Activated T-cell treated with anti-CD3 and anti-CD28 coated beads for 24 hours (primary cell): ENCODE measurements at regions not wholly inside any gene's neighbourhood (a gene's known extent, or its start where the extent isn't known, plus 50 kb on each side); places are given as distances from the start of the nearest gene placed in this dataset.

Experiments
- DNase-seq: peaks from one replicate; pipeline ENCODE4 v3.0.0-alpha.2; 2020; ENCODE audit warnings: low read depth

DNA sequence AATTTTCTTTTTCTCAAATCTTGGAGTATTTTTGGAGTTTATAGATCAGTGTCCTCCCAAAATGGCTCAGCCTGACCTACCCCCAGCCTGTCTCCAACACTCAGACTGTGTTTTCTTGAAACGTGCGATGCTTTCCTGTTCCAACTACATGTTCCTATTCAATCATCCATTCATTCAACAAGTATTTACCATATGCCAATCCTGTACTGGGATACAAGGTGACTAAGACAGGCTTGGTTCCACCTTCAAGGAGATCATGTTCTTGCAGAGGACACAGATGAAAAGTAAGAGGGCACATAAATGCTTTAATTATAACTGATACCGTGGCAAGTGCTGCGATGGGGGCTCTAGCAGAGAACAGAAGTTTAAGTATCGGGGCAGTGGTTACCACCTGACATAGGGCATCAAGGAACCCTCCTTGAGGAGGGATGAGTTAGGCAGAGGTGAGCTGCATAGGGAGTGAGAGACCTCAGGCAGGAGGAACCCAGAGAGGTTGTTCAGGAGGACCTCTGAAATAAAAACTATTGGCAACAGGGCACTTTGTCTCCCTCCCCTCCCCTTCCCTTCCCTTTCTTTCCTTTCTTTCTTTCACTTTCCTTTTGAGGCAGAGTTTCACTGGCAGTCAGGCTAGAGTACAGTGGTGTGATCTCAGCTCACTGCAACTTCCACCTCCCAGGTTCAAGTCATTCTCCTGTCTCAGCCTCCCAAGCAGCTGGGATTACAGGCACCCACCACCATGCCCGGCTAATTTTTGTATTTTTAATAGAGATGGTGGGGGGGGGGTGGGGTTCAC, 469.0 kb downstream of the EPHA4 start:
- no peak for DNase-seq

DNA sequence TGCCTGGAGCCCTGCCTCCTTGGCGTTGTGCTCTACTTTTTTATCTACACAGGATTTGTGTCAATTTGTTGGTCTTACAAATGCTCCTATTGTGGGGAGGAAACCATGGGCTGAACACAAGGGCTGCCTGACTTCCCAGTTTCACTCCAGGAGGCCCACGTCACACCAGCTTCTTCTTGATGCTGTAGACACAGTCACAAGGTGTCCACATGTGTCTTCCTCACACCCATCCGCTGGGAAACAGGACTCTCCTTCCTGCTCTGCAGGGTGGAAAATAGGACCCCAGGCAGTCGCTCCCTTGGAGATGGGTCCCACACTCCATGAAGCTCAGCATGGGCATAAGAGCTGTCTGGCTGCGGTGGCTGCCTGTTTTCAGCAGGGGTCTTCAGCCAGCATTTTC, 468.2 kb downstream of the EPHA4 start:
- no peak for DNase-seq

DNA sequence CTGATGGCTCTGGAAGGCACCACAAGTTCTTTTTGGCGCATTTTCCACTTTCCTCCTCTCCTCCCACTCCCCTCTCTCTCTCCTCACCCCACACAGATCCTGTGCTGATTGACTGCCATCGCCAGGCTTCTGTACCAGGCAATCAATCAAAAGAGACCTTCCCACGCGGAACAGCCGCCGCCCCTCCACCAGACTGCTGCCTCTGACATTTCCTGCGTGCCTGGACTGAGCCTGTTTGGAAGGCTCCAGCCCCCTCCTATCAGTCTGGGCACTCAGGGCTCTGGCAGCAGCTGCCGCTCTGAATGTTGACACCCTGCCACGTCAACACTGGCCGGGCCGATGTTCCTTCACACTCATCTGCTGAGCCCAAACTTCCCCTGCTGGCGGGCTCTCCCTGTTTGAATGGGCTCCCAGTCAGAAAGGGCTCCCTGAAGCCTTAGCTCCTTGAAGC, 467.7 kb downstream of the EPHA4 start:
- no peak for DNase-seq

DNA sequence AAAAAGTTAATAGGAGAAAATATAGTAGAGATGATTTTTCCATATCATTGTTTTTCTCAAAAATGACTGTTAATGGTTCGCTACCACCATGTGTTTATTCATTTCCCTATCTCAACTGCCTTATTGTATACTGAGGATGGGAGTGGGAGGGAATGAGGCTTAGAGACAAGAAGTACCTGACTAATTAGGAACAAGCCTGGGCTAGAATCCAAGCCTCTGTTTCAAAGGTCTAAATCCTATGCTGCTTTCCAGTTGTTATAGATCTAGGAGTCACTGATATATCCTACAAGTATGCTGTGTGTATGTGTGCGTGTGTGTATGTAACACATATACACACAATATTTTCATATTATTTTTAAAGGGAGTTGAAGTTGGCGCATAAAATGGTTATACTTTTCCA, 465.9 kb downstream of the EPHA4 start:
- DNase-seq, result no peak

DNA sequence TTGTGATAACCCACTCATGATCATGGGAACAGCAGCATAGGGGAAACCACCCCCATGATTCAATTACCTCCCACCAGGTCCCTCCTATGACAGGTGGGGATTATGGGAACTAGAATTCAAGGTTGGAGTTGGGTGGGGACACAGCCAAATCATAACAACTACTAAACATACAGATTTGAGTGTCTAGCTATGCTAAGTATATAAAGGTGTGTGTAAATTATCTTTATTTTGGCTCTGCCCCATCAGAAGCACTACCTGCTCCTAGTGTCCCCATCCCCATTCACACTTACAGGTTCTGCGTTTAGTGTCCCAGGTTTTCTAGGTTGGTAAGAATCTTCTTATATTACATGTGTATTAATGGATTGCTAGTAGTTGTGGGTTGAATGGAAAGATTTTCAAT, 464.7 kb downstream of the EPHA4 start:
- no peak for DNase-seq

DNA sequence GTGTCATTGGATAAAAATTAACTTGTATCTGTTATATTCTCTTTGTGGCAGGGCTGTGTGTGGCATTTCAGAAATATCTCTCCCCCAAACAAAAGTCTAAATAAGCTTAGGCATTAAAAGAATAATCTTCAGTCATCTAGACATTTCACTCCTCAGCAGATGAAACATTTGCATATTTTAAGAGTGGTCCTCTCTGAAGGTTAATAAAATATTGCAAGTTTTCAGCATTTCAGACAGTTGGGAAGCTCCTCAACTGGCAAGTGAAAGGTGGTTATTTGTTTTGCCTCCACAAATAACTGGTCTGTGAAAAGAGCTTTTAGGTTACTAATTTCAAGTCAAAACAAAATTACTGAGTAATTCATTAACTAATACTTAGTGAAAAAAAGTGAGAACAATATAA, 462.6 kb downstream of the EPHA4 start:
- no peak for DNase-seq

DNA sequence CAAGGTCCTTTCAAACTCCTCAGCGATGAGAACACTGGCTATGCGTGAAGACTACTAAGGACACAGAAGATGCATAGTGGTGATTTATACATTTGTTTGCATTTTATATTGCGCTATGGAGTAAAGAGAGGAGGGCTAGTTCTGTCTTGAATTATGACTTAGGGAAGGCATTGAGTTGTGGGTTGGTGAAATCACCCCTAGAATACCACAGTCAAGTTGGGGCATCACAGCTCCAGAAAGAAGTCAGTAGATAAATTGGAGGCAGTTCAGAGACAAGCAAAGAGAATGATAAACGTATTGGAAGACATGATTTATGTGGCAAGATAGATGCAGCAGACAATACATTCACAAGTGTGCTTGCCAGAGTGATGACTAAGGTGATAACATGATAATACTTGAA, 460.4 kb downstream of the EPHA4 start:
- no peak for DNase-seq

DNA sequence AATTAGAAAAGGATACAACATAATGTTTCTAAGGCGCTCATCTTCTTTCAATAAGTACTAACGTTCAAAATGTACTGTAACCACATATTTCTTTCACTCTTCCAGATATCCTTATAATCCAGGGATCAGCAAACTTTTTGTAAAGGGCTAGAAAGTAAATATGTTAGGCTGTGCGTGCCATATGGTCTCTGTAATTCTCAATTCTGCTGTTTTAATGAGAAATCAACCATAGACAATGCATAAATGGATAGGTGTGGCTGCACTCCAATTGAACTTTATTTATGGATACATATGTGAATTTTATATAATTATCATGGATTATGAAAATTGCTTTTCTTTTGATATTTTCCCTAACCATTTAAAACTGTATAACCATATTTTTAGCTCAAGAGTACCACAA, 459.4 kb downstream of the EPHA4 start:
- DNase-seq, result no peak

DNA sequence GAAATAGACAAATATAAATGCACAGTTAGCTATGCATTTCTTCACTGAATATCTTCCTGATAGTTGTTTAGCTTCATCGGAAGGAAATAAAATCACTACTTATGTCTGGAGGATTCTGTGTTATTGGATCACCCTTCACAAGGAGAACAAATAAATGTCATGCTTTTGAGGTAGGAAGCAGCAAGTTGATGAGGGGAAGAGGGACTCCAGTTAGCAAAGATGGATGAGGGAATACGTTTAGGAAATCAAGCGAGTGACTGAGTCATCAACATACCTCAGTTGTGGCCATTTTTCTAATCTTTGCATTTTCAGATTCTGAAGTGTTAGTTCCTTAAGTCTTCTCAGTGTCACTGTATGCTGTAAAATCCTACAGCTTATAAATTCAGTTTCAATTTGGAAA, 456.2 kb downstream of the EPHA4 start:
- no peak for DNase-seq

DNA sequence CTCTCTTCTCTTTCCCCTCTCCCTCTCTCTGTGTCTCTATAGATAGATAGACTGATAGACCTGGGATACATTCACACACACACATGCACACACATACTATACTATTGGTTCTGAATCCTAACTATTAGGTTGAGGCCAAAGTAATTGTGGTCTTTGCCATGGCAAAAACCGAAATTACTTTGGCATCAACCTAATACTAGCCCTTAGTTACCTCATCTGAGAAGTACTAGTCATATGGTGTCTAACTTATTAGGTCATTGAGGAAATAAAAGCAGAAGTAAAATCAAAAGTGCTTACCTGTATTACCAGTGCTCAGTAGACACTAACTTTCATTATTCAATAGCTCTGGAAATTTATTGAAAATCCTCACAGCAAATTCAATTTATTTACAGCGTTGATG, 451.5 kb downstream of the EPHA4 start:
- DNase-seq, result no peak

DNA sequence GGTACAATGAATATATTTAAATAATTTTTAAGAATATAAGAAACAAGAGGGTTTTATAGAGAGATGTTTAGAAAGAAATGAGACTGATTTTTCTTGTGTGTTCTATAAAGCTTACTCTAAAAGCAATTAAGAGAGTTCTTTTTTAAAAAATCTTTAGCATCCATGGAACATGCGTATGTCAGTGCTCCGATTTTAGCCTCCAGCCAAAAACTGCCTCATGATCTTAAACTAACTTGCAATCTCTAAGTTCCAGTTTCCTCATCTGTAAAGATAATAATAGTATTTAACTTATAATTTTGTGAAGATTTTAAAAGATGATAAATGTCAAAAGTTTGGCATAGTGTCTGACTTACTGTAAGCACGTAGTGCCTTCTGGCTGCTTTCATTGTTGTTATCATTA, 448.7 kb downstream of the EPHA4 start:
- no peak for DNase-seq

DNA sequence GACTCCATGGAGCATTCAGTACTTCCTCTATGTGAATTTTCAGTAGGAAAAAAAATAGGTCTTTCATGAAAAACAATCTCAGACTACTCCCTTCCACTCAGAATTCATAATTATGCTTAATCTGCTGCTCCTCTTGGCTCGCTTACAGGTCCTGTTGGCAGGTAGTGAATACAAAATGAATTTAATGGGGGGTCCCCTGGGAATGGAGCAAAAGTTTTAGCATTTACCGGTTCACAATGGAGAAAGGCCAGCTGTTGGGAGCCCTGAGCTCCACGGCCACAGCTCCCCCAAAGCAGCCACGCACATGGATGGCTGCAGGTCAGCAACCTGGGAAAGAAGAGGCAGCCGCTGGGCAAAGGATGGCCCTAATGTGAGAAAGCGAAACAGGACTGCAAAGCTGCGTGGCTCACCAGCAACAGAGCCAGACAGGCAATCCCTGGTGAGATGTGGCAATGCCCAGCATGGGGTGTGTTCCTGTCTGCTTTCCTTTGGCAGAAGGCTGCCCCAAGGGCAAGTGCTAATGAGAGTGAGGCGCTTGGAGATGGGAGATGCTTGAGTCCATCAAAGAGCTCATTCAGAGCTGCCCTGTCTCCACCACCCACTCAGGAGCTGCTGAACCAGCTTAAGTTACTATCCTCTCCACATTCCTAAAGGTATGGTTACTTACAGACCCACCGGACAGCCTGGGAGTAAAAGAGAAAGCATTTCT, 447.4 kb downstream of the EPHA4 start:
- DNase-seq, result no peak

DNA sequence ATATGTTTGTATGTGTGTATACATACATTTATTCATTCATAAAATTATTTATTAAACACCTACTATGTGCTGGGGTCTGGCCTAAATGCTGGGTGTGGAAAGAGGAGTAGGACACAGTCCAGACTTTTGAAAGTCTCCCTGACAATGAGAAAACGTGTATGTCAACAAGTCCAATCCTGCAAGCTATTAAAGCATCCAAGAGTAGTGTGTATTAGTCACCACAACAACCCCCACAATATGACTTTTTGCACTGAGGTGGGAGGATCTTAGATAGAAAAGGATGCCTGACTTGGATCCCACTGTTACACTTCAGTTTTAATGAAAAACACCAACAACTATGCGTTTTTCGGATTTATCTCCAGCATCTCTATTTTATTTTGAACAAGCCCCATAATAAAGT, 446.4 kb downstream of the EPHA4 start:
- DNase-seq, result no peak

DNA sequence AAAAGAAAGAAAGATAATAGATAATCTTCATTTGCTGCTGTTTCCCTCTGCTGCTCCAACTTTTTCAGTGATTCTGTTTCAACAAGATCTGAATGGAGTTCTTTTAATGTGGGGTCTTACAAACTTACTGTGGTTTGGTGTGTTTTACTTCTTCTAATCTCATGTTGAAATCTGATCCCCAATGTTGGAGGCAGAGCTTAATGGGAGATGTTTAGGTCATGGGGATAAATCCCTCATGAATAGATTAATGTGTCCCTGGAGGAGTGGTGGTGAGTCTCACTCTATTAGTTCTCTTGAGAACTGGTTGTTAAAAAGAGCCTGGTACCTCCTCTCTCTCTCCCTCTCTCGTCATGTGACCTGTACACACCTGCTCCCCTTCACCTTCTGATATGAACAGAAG, 442.4 kb downstream of the EPHA4 start:
- DNase-seq, result no peak

DNA sequence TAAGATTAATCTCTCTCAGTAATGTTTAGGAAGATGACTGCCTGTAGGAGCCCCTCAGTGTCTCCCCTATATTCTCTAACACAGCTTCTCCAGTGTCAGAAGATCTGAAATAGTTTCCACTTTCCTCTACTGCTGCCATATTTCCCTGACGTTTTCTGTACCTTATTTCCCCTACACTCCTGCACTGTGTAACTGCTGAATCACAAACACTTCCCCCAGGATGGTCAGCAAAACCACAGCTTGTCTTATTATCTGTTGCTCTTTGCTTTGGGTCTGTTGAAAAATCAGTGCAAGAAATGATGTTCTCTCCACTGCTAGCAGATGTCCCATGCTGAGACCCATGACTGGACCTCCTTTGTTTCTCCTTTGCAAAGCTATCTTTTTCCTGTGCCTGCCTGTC, 441.7 kb downstream of the EPHA4 start:
- no peak for DNase-seq

DNA sequence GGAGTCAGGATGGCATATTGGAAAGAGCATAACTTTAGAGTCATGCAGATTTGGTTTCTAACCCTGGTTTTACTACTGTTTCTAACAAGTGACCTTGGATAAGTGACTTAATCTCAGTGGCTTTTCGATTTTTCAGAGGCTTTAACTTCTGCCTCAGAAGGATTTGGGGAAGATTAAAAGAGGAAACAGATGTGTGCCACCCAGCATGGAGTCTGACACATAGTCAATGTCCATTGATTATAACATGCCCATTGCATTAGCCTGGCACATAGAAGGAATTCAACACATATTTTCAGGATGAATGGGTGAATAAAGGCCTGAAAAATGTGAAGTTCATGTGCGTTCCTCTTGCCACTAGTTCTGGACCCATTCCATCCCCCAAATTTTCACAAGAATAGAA, 438.2 kb downstream of the EPHA4 start:
- DNase-seq, result no peak

DNA sequence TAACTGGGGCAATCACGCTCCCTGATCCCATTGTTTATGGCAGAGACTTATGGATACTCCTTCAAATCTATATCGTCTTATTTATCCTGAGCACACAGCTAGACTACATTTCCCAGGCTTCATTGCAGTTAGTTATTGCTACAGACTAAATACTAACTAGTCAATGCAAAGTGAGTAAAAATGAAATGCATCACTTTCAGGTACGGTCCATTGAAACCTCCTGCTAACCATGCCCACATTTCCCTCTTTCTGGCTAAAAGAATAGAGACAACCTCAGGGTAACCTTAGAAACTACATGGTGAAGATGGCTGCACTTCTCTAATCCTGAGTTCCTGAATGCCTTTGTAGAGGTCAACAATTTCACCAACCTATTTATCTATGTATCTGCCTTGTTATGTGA, 437.4 kb downstream of the EPHA4 start:
- DNase-seq, result no peak

DNA sequence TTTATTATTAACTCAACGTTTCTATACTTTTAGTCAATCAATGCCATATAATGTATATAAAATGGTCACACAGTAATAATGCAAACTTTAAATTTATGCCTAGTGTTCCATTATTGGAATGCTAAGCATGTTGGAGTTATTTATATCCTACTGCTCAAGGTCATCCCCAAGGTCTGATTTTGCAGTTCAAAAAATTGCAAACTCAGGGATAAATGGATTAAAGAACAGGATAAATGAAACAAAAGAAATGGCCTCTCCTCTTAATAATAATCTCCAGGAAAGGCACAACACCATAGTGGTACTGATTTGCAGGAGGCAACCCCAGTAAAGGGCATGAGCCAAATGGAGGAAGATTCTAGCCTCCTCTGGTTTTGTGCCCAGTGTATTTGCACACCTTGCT, 436.4 kb downstream of the EPHA4 start:
- no peak for DNase-seq

DNA sequence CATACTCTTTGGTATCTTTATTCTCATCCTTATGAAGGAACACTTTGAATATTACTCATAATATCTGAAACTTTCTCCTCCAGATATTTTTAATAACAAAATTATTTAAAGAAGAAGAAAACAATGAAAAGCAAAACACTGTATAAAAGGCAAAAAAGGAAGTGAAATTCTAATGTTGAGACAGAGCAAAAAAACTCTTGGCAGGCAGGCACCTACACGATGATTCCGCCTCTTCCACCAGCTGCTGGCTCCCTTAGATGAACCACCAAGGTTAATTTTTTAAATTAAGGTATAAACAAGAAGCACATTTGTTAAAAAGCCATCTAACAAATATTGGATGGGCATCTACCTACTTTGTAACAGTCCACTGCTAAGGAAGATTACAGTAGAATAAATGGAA, 434.7 kb downstream of the EPHA4 start:
- DNase-seq, result no peak

DNA sequence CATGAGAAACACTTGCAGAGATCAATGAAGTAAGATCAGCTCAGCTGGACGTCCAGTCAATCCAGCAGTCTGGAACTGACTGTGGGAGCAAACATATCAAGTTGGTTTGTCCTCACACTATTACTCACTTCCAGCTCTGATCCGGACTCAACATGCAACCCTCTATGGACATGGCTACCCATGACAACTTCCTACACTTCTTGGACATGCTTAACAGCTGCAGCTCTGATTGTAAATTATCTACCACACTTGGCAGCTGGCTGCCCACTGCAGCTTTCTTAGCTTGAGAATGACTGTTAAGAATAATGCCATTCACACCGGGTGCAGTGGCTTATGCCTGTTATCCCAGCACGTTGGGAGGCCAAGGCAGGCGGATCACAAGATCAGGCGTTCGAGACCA, 429.8 kb downstream of the EPHA4 start:
- DNase-seq, result no peak

DNA sequence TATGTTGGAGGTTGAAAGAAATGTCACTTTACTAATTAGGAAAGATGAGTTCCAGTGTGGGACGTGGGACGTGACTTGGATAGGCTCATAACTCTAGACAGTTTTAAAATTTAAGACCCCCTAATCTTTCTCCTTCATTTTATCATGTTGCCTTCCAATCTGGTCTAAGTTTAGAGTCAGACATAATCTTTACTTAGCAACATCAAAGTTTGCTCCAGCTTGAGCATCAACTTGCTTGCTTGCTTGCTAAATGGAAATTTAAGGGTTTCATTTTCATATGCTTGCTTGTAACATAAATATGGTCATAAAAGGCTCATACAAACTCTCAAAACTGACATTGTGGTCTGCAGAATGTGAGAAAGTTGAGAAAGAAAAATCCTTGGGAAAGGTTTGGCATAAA, 428.9 kb downstream of the EPHA4 start:
- DNase-seq, result no peak

DNA sequence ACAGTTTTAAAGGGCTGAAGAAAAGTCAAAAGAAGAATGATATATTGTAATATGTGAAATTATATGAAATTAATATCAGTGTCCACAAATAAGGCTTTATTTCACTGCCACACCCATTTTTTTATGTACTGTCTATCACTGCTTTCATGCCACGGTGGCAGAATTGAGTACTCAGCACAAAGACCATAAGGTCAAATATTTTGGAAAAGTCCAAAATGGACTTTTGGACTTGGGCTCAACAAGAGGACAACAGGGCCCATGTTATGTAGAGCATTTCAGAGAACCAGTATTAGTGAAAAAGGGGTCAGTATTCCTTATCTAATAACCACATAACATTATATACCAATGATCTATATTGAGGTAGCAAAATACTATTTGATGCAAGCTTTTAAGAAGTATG, 427.2 kb downstream of the EPHA4 start:
- DNase-seq, result no peak

DNA sequence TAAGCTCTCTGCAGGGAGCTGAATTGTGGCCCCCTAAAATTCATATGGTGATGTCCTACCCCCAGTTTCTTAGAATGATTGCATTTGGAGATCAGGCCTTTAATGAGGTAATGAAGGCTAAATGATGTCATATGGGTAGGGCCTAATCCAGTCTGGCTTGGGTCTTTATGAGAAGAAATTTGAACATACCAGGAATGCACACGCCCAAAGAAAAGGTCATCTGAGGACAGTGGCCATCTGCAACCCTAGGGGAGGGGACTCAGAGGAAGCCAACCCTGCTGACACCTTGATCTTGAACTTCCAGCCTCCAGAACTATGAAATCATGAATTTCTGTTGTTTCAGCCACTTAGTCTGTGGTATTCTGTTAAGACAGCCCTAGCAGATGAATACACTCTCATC, 426.7 kb downstream of the EPHA4 start:
- DNase-seq, result no peak

DNA sequence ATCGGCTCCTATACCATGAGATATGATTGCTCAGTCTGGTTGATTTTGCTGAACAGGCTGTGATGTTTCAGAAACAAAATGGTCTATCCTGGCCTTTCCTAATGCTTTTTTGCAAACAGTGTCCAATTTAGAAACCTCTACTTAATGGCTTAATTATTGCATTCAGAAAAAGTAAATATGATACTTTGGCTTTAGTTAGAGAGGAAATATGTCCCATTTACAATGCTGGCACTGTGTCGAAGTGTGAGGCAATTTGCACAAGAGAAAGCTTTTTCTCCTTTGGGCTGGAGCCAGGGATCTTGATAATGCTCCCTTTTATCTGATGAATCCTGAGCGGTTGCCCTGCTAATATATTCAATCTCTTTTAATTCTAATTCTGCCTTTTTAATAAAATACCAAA, 418.9 kb downstream of the EPHA4 start:
- no peak for DNase-seq
